Stimulated activated naive CD4-positive, alpha-beta T cell (primary cell): ENCODE measurements at regions not wholly inside any gene's neighbourhood (a gene's known extent, or its start where the extent isn't known, plus 50 kb on each side); places are given as distances from the start of the nearest gene placed in this dataset.
"Not testable (repeated sequence)": the region's sequence is repeated elsewhere in the genome, so short reads cannot be mapped to it uniquely, and the experiment has no call there.

ENCODE experiments used
- DNase-seq, 6 experiments: peaks; one replicate each; lab custom pipeline; 2025; lab: John Stamatoyannopoulos, UW

DNA sequence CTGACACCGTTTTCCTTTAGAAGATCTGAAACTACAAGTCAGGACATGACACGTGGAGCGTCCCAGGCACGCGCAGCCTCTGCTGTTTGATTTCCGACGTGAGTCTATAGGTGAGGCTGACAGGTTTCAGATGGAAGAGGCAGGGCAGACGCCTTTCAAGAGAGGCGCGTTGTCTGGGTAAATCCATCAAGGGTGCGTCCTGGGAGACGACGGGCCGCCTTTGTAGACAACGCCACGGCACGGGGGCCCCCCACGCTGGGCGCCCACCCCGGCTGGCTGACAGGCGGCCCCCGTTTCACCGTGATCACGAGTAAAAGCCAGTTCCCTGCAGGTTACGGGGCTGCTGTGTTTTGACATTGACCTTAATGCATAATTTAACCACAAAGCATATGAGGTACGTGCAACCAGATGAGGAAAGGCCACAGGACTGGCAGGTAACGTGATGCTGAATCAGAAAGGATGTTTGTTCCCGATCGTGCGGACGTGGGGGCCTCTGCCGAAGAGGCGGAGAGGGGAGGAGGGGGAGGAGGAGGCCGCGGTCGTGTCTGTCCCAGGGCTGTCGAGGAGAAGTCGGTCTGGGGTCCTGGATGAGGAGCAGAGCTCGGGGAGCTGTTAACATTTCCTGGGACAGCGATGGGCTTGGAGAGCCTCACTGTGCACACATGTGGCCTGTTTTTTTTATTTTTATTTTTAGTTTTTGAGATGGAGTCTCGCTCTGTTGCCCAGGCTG lies 51.1 kb upstream of the PPP2R3B start:
- peak in 1 of 6 experiments; percentile 1 for DNase-seq

DNA sequence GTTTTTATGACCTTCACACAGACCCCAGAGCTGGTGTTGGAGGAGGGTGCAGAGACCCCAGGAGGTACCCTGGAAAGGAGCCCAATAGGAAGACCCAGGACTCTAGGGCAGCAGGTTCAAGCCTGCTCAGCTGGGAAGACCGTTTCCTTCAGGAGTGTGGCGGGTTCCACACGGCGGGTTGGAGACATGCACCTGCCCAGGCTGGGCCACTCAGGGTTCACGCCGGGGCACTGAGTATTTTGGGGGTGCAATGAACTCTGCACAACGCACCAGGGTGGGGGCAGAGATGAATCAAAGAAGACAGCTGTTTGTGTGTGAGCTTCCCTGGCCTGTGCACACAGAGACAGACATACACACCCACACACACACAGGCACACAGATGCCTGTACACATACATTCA lies 52.5 kb upstream of the PPP2R3B start:
- DNase-seq = no peak

DNA sequence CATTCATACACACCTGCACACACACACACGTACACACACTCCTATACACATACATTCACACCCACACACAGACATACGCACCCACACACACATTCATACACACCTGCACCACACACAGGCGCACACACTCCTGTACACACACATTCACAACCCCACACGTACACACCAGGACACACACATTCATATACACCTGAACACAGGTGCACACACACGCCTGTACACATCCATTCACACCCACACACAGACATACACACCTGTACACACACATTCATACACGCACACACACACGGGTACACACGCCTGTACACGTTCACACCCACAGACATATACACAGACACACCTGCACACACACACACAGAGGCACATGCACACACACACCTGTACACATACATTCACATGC lies 53.0 kb upstream of the PPP2R3B start:
- DNase-seq = no peak

DNA sequence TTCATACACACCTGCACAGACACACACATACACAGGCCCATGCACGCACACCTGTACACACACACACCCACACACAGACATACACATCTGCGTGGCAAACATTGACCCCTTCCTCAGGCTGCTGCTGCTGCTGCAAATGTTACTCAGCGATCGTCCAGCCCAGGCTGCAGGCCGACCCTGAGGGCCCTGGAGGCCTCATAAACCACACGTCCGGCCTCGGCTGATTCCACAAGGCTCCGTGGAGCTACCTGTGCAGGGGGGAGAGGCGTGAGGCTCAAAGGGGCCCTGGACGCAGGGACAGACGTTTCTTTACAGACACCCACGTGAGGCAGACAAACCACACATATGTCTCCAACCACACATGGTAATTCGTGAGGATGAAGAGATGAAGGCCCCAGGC lies 53.9 kb upstream of the PPP2R3B start:
- DNase-seq = no peak

DNA sequence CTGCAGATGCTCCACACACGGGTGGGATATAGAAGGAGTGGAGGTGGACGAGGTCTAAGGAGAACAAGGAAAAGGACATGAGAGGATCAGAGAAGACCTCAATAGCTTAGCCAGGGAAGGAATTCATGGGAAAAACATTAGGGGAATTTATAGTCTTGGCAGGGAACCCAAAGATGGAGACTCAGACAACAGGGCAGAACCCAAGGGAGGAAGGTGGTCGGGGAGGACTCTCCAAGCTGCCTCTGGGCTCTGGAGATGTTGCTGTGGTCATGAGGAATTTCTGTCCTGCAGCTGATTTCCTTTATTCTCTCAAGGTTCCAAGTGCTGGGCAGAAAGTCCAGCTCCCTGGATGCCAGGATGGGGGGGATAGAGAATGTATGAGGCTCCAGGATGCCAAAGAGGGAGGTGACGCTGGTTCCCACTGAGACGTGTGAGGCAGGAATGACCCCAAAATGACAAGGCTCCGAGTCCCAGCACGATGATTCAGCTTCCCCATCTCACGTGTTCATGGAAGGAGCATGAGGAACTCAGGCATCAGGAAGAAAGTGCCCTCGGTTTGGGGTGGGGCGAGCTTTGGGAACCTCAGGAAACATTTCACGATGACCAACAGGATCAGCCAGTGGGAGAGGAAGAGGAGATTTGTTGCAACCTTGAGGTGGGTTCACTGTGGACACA lies 57.0 kb upstream of the PPP2R3B start:
- DNase-seq = no peak

DNA sequence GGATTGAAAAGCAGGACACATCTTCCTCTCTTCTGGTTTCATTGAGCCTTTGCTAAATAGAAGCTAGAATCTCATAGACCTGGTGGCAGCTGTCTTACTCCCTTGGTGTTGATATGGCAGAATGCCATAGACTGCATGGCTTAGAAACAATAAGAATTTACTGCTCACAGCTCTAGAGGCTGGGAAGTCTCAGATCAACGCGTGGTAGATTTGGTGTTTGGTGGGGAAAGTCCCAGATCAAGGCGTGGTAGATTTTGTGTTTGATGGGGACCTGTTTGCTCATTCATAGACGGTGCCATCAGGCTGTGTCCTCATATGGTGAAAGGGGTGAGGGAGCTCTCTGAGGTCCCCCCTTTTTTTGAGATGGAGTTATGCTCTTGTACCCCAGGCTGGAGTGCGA lies 57.6 kb upstream of the PPP2R3B start:
- DNase-seq = no peak

DNA sequence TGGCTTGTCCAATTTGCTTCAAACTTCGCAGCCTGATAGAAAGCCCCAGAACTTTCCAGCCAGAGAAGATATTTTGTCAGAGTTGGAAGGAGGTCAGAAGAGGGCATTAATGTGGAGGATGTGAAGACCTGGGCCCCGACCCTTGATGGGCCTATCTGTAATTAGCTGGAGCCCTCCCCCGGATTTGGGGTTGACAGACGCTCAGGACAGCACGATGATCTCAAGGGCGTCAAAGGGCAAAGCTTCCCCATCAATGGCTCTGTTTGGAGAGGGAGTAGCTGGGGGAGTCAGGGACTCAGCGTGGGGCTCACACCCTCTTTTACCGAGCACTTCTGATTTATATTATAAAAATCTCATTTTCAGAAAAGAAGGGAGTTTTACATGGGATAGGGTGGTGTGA lies 59.0 kb upstream of the PPP2R3B start:
- no peak for DNase-seq

DNA sequence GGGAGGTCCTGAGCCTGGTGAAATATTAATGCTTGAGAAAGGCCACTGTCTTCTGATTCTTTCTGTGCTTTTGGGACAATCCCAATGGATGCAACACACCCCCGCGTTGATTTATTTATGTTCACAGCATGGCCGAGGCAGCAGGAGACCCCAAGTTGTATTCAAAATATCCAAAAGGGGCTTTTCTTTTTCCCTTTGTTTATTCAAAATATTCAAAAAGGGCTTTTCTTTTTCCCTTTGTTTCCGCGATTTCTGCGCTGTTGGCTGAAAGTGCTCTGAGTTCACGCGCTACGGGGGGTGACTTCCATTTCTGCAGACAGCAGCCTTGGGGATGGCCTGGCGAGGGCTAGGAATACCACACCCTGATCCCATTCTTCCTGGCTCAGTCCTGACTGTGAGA lies 59.5 kb upstream of the PPP2R3B start:
- DNase-seq = no peak

DNA sequence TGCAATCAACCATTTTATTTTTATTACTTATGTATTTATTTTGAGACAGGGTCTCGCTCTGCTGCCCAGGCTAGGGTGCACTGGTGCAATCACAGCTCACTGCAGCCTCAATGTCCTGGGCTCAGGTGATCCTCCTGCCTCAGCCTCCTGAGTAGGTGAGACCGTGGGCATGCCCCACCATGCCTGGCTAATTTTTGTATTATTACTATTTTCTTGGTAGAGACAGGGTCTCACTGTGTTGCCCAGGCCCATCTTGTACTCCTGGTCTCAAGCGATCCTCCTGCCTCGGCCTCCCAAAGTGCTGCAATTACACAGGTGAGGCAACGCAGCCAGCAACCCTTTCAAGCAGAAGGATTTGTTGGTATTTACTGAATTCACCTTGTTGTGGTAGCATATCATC lies 60.3 kb upstream of the PPP2R3B start:
- no peak for DNase-seq

DNA sequence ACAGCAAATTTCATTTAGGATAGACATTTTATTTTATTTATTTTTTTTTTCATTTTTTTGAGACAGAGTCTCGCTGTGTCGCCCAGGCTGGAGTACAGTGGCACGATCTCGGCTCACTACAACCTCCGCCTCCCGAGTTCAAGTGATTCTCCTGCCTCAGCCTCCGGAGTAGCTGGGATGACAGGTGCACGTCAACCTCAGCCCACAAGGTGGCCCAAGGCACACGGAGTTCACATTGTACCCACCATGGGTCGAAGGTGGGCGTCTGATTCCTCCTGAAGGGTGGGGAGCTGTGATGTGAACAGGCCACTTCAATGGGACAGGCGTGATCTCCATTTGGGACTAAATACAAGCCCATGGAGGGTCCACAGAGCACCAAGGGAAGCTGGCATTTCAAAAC lies 65.0 kb upstream of the PPP2R3B start:
- DNase-seq = not testable (repeated sequence)

DNA sequence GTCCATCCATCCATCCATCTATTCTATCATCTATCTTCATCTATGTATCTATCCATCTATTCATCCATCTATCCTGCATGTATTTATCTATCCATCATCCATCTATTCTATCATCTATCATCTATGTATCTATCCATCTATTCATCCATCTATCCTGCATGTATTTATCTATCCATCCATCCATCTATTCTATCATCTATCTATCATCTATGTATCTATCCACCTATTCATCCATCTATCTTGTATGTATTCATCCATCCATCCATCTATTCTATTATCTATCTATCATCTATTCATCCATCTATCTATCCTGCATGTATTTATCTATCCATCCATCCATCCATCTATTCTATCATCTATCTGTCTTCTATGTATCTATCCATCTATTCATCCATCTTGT lies 65.9 kb upstream of the PPP2R3B start:
- DNase-seq = no peak

DNA sequence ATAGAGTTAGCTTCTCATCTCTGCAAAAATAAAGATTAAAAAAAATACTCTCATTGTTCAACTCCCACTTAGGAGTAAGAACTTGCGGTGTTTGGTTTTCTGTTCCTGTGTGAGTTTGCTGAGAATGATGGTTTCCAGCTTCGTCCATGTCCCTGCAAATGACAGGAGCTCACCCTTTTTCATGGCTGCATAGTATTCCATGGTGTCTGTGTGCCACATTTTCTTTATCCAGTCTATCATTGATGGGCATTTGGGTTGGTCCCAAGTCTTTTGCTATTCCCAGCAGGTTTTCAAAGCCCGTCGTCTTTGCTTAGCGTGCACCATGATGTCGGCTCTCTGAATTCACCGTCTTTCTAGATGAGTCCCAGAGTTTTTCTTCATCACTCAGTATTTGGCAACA lies 67.8 kb upstream of the PPP2R3B start:
- DNase-seq = not testable (repeated sequence)

DNA sequence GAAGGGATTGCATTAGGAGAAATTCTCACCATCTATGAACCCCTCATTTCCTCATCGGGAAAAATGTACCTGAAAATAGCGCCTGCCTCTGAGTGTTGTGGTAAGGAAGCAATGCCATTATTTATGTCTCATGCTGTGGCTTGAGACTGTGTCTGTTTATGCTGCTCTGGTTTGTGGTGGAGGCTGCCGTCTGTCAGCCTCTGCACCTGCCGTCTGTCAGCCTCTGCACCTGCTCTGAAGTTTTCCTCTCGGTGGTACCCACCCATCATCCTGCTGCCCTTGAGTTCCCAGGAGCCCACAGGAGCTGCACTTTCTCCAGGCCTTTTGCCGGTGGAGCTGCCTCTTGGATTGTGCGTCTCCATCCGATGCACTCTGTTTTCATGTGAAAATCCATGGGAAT lies 68.5 kb upstream of the PPP2R3B start:
- DNase-seq = no peak

DNA sequence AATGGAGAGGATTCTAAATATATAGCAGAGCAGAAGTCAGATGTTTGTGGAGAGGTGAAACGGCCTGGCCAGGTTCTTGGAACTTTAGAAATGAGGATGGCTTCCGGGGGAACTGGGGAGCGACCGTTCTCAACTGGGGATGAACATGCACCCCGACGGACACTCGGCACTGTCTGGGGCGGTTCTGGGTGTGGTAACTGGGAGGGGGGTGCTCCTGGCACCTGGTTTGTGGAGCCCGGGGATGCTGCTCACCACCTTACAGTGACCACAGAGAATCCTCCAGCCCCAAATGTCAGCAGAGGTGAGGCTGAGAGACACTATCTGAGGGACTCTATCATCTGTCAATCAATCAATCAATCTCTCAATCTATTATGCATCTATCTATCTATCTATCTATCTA lies 69.0 kb upstream of the PPP2R3B start:
- DNase-seq = no peak

DNA sequence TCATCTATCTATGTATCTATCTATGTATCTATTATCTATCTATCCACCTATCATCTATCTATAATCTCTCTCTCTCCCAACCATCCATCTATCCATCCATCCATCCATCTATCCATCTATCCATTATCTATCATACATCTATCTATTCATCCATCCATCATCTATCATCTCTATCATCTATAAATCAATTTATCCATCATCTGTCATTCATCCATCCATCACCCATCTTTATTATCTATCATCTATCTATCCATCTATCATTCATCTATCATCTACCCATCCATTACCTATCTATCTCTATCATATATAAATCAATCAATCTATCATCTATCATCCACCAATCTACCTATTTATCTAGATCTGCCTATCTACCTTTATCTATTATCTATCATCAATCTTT lies 69.4 kb upstream of the PPP2R3B start:
- DNase-seq = no peak

DNA sequence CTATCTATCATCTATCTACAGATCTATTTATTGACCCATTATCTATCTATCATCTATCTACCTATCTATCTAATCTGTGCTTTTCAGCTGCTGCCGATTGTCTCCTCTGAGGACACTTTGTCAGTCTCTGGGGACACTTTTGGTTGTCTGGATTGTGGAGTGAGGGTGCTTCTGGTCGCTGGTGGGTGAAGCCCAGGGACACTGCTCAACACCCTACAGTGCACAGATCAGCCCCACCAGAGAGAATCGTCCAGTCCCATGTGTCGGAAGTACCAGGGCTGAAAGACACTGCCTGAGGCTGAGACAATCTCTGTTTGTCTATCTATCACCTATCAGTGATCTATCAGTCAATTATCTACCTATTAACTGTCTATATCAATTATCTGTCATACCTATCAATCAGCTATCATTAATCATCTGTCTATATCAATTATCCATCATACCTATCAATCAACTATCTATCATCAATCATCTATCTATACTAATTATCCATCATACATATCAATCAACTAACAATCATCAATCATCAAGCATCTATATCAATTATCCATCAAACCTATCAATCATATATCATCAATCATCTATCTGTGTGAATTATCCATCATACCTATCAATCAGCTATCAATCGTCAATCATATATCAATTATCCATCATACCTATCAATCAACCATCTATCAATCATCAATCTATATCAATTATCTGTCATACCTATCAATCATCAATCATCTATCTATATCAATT lies 70.0 kb upstream of the PPP2R3B start:
- DNase-seq = no peak

DNA sequence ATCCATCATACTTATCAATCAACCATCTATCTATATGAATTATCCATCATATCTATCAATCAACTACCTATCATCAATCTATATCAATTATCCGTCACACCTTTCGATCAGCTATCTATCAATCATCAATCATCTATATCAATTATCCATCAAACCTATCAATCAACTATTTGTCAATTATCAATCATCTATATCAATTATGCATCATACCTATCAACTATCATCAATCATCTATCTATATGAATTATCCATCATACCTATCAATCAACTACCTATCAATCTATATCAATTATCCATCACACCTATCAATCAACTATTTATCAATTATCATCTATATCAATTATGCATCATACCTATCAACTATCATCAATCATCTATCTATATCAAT lies 70.6 kb upstream of the PPP2R3B start:
- DNase-seq = no peak

DNA sequence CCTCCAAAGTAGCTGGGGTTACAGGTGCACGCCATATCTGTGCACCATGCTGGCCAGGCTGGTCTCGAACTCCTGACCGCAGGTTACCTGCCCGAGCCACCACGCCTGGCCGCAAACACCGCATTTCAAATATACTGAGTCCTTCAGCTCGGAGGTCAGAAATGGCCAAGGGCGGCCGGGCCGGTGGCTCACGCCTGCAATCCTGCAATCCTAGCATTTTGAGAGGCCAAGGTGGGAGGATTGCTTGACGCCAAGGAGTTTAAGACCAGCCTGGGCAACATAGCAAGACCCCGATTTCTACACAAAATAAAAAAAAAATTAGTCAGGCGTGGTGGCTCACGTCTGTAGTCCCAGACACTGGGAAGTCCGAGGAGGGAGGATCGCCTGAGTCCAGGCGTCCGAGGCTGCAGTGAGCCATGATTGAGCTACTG lies 71.9 kb upstream of the PPP2R3B start:
- no peak for DNase-seq

DNA sequence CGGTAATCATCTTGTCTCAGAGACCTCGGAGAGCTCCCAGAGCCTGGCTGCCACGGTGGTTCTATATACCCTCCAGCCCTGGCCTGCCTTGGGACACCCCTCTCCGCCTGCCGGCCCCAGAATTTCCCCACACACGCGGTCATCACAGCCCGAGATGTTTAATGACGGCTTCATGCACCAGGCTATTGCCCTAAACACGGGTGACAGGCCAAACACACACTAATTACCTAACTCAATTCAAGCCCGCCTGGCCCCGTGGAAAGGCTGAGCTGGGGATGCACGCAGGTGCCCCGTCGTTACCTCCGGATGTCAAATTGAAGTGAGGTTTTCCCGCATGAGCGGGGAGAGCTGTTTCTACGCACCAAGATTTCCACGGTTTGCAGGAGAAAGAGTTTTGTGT lies 72.9 kb upstream of the PPP2R3B start:
- no peak for DNase-seq

DNA sequence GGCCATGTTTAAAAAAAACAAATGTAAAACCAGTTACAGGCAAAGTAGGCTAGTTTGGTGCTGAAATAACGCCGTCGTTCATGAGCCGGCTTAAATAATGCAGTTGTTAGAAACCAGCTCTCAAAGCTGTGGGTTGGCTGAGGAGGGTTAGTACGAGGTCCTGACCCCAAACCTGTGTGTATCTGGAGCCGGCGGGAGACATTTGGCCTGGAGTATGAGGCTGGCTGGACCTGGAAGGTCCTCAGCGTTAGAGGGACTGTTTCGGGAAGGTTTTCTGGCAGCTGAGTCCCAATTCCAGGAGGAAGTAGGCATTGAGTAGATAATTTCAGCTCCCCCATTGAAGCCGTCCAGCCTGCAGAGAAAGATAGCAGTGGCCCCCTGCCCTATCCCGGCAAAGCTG lies 73.4 kb upstream of the PPP2R3B start:
- no peak for DNase-seq

DNA sequence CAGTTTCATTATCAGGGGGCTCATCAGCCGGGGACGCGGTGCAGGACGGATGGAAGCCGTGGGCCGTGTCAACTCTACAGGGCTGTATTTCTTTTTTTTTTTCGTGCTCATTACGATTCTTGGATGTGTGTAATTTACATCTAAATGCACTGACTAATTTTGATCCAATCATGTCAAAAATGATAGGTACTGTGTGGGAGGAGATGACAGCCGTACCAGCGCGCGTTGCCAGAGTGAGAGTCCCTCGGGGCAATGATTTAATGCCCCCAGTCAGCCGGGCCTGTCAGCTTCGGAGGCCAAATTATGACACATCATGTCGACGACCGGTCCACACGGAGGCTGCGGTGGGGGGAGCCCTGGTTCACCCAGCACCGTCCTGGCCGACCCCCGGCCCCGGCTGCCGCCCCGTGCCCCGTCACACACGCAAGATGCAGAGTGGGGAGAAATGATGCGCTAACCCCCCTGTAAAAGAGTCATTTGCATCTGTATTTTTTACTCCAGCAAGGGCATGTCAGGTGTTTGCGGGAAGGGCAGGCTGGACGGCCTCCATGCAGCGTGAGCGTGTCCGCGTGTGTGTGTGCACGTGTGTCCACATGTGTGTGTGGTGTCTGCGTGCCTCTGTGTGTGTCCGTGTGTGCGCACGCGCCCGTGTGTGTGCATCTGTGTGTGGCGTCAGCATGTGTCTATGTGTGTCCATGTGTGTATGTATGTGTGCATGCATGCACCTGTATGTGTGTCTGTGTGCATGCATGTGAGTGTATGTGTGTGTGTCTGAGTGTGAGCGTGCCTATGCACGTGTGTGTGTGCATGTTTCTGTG lies 74.3 kb upstream of the PPP2R3B start:
- DNase-seq = no peak

DNA sequence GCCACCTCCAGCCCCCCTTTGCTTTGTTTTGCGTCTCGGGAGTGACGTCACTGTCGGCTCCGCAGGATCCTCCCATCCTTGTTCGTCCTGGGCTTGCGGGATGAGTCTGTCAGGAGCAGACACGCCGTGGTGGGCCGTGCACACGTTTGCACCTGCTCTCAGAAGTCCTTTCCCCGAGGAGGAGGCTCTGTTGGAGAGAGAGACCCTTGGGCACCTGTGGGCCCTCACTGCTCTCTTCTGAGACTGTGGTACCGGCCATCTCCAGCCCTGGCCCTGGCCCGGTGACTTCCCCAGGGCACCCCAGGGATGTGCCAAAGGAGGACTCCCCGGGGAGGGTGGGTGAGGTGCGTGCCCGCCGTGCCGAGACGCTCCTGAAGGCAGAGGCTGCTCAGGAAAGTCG lies 76.1 kb upstream of the PPP2R3B start:
- no peak for DNase-seq
